Endometrial microvascular endothelial cells (primary cell): ENCODE measurements at regions not wholly inside any gene's neighbourhood (a gene's known extent, or its start where the extent isn't known, plus 50 kb on each side); places are given as distances from the start of the nearest gene placed in this dataset.

Source experiments
- in situ Hi-C: cut with HindIII; loops from 2 replicates; pipeline ENCODE4 v1.10.0; 2017; ENCODE audit warnings: low sequenced_read_pairs, low pct_unique_long_range_greater_than_20kb; ENCODE audit errors: inconsistent ontology term

GRCh38 chr2:151002959-151003600 lies 258.6 kb downstream of the RBM43 start:
- in situ Hi-C loops, result no loop called here

DNA sequence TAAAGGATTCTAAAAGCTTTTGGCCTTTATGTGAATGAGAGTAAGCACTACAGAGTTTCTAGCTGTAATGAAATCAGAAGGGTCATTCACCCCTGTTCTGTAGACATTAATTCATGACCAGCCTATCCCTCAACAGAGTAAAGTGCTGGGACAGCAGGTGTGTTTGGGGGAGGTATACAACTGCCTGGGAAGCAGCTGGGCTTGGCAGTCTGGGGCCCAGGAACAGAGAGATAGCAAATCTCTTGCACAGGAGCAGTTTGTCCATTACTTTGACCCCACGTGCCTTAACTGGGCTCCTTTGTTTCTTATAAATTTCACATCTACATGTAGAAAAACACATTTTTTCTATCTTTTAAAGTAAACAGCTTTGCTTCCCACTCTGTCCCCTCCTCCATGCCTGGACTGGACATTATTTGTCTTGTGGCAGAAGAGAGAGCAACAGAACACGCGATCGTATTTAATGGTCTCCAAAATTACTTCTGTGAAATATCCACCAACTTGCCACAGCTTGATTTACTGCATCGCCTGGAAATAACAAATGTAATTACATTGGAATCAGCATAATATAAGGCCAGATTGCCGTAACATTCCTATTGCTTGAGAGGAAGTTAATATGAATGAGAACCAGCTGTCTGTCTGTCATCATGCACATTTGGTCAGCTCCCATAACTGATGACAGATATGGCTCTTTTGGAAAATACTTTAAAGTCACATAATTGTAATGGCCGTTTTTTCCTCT lies 263.8 kb downstream of the RBM43 start:
- in situ Hi-C loops, result no loop called here

DNA sequence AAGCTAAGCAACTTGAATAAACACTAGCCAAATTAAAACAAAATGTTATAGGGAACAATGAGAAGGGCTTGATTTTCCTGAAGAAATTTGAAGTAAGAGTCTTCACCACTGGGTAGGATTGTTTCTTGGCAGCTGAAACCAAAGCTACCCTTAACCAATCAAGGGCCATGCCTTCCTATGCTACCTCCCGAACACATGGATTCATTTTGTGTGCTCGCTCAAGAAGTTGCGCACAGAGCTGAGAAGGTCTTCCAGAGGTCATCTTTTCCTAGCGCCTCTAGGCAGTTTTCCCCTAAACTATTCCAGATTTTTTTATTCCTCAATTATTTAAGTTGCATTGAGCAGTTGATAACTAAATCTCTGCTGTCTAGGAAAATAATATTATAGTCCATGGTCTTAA lies 264.6 kb downstream of the RBM43 start:
- in situ Hi-C loops, result no loop called here

- in situ Hi-C loops, result no loop called here
Measured at GRCh38 chr2:150994076-150994475, 267.6 kb downstream of the RBM43 start.

- in situ Hi-C loops, result no loop called here
Measured at GRCh38 chr2:150989969-150990368, 271.7 kb downstream of the RBM43 start.

DNA sequence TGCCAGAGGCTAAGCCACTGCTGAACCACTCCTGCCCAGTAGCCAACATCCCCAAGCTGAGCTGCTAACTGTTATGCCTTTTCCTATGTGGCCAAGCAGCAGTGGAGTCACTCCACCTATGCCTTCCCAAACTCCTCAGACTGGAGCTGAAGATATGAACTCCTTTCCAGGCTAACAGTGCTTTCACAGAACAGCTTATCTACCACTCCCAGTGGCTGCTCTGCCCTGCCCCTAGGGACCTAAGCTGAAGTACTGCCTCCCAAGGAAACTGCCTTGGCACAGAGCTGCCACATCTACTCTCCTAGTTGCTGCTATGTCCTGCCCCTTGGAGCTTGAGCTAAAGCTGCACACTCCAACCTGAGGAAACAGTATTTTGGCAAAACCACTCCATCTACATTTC lies 275.9 kb downstream of the RBM43 start:
- in situ Hi-C loops, result no loop called here

GRCh38 chr2:150983314-150983897 lies 278.3 kb downstream of the RBM43 start:
- in situ Hi-C loops, result no loop called here

DNA sequence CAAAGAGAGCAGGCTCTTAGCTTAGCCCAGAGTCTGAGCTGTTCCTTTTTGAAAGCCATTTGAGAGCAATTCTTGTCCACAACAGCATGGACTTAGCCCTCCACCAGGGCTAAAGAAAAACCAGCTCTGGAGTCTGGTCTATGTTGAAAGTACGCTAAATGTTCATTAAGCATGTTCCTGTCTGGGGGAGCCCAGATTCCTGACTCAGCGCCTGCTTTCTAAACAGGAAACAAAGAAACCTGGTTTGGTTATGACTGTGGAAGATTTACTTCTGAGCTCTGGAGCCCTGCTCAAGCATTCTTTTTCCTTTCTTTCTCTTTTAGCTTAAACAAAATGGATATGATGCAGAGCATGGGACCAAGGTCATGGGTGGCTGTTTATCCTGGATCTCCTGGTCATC lies 279.8 kb downstream of the RBM43 start:
- in situ Hi-C loops, result no loop called here

- in situ Hi-C loops, result no loop called here
Measured at GRCh38 chr2:150978053-150978452, 283.6 kb downstream of the RBM43 start.

DNA sequence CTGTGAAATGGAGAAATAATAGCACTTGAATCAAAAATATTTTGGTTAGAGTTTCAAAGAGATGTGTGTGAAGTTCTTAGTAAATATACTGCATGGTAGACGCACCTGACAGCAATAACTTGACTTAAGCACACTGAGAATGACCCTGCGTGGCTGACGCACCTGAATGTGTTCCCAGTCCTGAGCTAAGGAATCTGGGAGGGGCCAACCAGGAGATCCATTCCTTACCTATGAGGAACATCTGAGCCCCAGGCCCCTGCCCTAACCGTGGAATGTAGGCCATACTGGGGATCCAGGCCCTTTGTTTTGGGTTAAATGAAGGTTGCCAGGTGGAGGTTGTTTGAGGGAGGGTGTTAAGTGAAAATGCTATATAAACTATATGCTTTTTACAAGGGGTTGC lies 284.4 kb downstream of the RBM43 start:
- in situ Hi-C loops, result no loop called here

- in situ Hi-C loops, result no loop called here
Measured at GRCh38 chr2:150976604-150977003, 285.1 kb downstream of the RBM43 start.

- in situ Hi-C loops, result no loop called here
Measured at GRCh38 chr2:150974864-150975263, 286.8 kb downstream of the RBM43 start.

DNA sequence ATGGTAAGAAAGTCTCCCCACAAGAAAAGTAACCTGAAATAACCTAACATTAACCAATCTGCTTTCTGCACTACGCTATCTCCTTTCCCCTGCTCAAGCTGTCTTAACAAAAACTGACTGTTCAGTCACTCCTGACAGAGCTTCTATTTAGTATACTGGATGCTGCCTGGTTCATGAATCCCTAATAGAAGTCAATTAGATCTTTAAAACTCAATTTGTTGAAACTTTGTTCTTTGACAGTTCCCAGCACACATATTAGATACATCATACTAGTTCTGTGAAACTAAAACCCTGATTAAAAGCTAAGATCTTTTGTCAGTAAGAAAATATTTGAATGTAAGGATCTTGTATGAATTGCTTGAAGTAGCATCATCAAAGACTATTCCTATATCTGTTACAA lies 287.4 kb downstream of the RBM43 start:
- in situ Hi-C loops, result no loop called here

DNA sequence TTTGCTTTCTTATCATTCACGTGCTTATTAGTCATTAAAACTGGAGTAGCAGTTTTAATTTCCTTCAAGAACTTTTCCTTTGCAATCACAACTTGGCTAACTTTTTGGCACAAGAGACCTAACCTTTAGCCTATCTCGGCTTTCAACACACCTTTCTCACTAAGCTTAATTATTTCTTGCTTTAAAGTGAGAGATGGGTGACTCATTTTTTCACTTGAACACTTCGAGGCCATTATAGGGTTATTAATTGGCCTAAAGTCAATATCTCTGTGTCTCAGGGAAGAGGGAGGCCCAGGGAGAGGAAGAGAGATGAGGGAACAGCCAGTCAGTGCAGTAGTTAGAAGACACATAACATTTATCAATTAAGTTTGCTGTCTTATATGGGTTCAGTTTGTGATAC lies 289.8 kb downstream of the RBM43 start:
- in situ Hi-C loops, result no loop called here

DNA sequence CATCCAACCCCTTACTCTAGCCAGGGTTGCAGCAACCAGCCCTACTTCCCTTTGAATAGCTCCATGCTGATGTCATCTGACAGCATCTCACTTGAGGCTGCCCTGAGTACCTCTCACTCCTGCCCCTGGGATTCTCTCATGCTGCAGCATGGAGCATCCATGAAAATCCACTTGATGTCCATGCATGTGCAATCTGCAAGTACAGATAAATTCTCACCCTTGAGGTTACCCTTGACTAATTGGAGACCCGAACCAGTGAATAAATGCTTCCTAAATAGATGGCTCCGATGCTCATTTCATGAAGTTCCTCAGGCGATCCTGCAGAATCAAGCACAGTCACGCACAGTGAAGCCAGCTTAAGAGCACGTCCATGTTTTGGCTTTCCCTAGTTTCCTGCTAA lies 298.3 kb downstream of the RBM43 start:
- in situ Hi-C loops, result no loop called here

DNA sequence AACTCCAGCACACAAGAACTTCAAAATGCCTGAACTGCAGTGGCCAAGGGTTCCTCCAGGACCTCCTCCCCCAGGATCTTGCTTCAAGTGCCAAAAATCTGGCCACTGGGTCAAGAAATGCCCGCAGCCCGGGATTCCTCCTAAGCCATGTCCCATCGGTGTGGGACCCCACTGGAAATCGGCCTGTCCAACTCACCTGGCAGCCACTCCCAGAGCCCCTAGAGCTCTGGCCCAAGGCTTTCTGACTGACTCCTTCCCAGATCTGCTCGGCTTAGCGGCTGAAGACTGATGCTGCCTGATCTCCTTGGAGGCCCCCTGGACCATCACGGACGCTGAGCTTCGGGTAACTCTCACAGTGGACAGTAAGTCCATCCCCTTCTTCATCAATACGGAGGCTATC lies 306.4 kb downstream of the RBM43 start:
- in situ Hi-C loops, result no loop called here

DNA sequence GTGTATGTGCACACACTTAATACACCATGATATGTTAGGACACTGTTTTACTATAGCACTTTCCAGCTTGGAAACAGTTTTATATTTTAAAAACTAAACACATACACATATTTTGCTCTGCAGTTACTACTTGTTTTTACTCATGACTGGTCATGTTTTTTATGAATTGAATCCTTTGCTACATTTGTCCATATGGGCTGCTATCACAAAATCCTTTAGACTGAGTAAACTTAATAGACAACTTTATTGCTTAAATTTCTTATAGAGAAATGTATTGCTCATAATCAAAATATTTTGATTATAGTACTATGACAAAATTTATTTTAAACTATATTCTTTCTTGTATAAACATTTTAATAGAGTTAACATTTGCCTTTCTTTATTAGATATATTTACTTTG lies 314.8 kb downstream of the RBM43 start:
- in situ Hi-C loops, result no loop called here

DNA sequence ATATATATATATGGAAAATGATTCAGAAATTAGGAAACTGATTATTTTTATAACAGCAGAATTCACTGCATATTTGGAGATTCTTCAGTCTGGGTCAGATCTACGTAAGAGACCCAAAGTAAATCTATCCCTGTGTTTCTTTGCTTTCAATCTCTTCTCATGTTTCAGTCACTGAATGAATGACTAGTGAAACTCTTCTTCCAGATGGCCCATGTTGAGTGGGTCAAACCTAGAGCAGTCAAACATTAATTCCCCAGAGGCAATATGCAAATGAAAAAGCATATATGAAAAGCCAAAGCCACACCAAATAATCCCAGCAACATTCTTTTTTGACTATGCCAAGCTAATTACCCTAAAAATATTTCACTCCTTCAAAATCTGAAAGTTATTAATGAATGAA lies 317.3 kb downstream of the RBM43 start:
- in situ Hi-C loops, result no loop called here

GRCh38 chr2:150939087-150939486 lies 322.6 kb downstream of the RBM43 start:
- in situ Hi-C loops, result no loop called here

DNA sequence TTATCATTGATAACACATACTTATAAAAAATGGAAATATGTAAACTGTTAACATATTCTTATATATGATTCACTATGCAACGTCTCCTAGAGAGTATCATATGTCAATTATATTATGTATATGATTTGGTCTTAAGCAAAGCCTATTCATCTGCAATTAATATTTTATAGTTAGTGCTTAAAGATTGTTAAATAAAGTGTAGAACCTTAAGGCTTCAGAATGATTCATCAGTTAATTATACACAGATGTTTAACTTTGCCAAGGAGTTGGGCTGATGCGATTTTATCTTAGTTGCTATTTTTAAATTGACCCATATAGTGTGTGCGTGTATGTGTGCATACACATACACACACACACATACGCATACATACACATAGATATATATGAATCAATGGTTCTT lies 323.1 kb downstream of the RBM43 start:
- in situ Hi-C loops, result no loop called here
